Choroid plexus epithelial cell (primary cell): ENCODE measurements at regions not wholly inside any gene's neighbourhood (a gene's known extent, or its start where the extent isn't known, plus 50 kb on each side); places are given as distances from the start of the nearest gene placed in this dataset.
A peak's percentile ranks its signal among the peaks of the same experiment; 100 is the strongest.

ENCODE experiments used
- DNase-seq: peaks from one replicate; pipeline ENCODE4 v3.0.0-alpha.2; 2010; ENCODE audit warnings: low read depth
- H3K4me3 ChIP-seq: 2 replicates; pipeline ENCODE4 v1.5.1; 2011; ENCODE audit warnings: low read depth, mild to moderate bottlenecking, control low read depth, low read length, moderate library complexity
- TF ChIP-seq, protein P1 (sequence below): conservative IDR thresholded peaks from 2 replicates; pipeline ENCODE4 v1.5.1; 2011; ENCODE audit warnings: low read depth, mild to moderate bottlenecking, control low read depth, inconsistent platforms, low read length, moderate library complexity

DNA sequence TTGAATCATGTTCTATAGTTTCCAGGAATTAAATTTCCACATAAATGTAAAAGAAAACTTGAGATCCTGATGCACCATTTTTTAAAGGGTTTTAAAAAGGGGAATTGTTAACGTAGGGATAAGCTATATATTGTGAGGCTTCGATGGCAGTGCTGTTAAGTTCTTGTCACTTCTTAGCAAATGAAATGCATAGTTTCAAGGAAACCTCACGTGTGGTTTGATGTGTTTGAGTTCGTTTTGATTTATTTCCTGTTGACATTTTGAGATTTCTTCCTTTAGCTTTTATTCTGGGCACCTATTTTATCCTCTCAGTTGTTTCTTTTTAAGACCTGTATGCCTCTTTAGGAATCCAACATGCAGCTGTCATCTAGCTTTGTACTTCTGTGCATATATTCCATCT, 301.0 kb downstream of the DOCK8 start:
- no peak for DNase-seq
- no peak overlapping the region for H3K4me3 ChIP-seq
- TF ChIP-seq, protein P1, sequence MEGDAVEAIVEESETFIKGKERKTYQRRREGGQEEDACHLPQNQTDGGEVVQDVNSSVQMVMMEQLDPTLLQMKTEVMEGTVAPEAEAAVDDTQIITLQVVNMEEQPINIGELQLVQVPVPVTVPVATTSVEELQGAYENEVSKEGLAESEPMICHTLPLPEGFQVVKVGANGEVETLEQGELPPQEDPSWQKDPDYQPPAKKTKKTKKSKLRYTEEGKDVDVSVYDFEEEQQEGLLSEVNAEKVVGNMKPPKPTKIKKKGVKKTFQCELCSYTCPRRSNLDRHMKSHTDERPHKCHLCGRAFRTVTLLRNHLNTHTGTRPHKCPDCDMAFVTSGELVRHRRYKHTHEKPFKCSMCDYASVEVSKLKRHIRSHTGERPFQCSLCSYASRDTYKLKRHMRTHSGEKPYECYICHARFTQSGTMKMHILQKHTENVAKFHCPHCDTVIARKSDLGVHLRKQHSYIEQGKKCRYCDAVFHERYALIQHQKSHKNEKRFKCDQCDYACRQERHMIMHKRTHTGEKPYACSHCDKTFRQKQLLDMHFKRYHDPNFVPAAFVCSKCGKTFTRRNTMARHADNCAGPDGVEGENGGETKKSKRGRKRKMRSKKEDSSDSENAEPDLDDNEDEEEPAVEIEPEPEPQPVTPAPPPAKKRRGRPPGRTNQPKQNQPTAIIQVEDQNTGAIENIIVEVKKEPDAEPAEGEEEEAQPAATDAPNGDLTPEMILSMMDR = no peak

DNA sequence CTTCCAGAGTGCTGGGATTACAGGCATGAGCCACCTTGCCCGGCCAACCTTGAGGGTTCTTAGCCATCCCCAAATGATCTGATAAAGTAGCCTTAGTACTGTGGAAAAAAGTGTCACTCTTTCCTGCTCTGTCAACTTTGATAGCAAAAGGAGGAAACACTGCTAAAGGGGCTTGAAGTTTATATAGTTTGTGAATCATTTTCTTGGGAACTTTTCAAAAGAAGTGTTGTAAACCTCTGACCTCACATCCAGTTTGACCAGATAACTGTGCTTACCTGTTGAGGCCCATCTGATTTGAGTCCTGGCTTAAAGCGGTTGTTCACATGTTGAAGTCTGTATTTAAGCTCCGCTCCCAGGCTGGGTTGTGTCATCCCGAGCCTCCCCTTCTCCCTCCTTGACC, 303.3 kb downstream of the DOCK8 start:
- no peak for DNase-seq
- TF ChIP-seq, protein P1 = no peak
- no peak overlapping the region for H3K4me3 ChIP-seq

DNA sequence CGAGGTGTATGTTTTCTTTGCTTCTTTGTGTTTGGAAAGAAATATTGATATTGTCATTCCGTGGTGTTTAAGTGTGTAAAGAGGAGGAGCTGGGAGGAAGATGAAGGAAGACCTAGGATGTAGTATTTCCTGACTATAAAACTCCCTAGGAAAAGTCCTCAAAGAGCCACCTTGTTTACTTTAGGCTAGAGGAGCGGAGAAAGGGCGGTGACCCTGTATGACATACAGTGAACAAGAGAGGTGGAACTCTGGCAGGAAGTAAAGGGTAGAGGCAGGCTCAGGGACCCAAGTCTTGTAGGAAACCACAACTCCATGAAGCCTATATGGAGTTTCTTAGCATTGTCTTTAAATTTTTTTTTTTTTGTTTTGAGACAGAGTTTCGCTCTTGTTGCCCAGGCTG, 303.9 kb downstream of the DOCK8 start:
- no peak for DNase-seq
- H3K4me3 ChIP-seq = no peak overlapping the region
- TF ChIP-seq, protein P1 = no peak

DNA sequence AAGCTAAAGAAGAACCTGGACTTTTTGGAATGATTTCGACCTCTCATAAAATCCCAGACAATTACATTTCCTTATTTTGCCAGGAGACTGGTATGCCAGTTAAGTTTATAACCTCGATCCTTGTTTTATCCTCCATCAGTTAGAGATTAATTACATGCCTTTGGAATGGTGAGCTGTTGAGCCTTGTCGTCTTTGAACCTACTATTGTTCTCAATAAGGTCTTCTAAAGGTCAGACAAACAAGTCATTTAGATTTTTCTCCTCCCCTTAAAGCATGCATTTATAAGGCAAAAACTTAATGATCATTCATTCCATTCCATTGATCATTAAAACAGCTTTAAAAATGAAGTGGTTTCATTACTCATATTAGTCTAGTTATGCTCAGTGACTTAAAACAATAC, 304.9 kb downstream of the DOCK8 start:
- no peak overlapping the region for H3K4me3 ChIP-seq
- DNase-seq = no peak
- TF ChIP-seq, protein P1 = no peak

DNA sequence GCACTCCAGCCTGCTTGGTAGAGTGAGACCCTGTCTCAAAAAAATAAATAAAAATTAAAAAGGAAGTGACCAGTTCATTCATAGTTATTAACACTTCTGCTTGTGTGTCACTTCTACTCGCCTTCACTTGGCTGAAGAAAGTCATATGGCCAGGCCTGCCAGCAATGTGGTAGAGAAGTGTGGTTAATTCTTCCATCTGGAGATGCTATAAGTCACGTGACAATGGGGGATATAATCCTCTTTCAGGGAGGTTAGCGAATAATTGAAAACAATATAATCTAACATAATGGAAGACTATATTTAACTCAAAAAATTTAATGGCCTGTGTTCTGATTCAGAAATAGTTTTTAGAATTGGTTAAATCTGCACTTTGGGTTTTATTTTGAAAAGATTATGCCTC, 305.6 kb downstream of the DOCK8 start:
- DNase-seq = no peak
- no peak overlapping the region for H3K4me3 ChIP-seq
- TF ChIP-seq, protein P1 = no peak

DNA sequence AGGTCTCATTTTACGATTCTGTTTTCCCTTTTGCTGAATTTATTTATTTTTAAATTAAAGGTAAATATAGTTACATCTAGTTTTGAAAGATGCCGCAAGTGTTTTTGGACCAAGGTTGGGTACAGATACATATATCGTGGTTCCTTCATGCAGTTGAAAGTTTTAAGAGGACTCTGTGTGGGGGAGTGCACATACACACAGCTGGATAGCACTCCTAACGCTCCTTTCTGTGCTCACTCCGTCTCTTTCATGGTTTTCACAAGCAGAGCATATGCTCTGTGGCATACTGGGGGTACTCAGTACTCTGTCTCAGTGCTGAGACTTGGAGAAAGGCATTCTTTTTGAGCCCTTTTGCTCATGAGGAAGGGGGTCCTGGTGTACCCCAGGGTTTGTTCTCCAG, 307.5 kb downstream of the DOCK8 start:
- no peak overlapping the region for H3K4me3 ChIP-seq
- TF ChIP-seq, protein P1 = no peak
- no peak for DNase-seq

DNA sequence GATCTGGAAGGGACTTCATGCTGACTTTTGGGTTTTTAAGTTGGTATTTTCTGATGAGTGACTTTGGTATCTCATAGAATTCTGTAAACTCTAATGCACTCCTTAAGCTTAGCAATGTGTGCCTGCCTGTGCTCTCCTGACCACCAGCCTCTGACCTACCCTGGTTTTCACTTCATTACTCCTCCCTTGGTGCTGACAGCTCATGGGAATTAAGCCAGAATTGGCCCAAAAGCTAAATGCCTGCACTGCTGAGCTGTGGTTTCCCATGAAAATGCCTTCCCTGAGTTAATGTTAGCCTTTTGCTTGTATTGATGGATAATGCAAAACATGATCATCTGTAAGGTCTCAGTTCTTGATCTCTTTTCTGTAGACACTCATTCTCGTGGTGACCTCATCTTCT, 308.0 kb downstream of the DOCK8 start:
- no peak overlapping the region for H3K4me3 ChIP-seq
- TF ChIP-seq, protein P1 = no peak
- peak; percentile 25 for DNase-seq
